BLaER1 treated with 17β-estradiol and CSF1 and Interleukin-3, amounts not matched to agents 10 nM and 100 nM (cell line): ENCODE measurements at regions not wholly inside any gene's neighbourhood (a gene's known extent, or its start where the extent isn't known, plus 50 kb on each side); places are given as distances from the start of the nearest gene placed in this dataset.

Source experiments
- H3K27ac ChIP-seq, 11 experiments: shearing (Covaris generic); formaldehyde crosslinking; 2 replicates each; pipeline ENCODE4 v1.8.1; 2022
- H3K27me3 ChIP-seq, 11 experiments: shearing (Covaris generic); formaldehyde crosslinking; 2 replicates each; pipeline ENCODE4 v1.8.1; 2022
- H3K36me3 ChIP-seq, 11 experiments: shearing (Covaris generic); formaldehyde crosslinking; 2 replicates each; pipeline ENCODE4 v1.8.1; 2022
- H3K4me1 ChIP-seq, 10 experiments: shearing (Covaris generic); formaldehyde crosslinking; 2 replicates each; pipeline ENCODE4 v1.8.1; 2022
- H3K4me2 ChIP-seq, 11 experiments: shearing (Covaris generic); formaldehyde crosslinking; 2 replicates each; pipeline ENCODE4 v1.8.1; 2022
- H3K4me3 ChIP-seq, 10 experiments: shearing (Covaris generic); formaldehyde crosslinking; 2 replicates each; pipeline ENCODE4 v1.8.1; 2022
- H3K9ac ChIP-seq, 11 experiments: shearing (Covaris generic); formaldehyde crosslinking; 2 replicates each; pipeline ENCODE4 v1.8.1; 2022
- H3K9me3 ChIP-seq, 11 experiments: shearing (Covaris generic); formaldehyde crosslinking; replicated peaks in 1 of 11; 2 replicates each; pipeline ENCODE4 v1.8.1; 2022
- H4K20me1 ChIP-seq, 11 experiments: shearing (Covaris generic); formaldehyde crosslinking; 2 replicates each; pipeline ENCODE4 v1.8.1; 2022
- Cebpa-rat ChIP-seq, 11 experiments: shearing (Covaris generic); IDR thresholded peaks; 2 replicates each; pipeline ENCODE4 v1.8.1; 2022

DNA sequence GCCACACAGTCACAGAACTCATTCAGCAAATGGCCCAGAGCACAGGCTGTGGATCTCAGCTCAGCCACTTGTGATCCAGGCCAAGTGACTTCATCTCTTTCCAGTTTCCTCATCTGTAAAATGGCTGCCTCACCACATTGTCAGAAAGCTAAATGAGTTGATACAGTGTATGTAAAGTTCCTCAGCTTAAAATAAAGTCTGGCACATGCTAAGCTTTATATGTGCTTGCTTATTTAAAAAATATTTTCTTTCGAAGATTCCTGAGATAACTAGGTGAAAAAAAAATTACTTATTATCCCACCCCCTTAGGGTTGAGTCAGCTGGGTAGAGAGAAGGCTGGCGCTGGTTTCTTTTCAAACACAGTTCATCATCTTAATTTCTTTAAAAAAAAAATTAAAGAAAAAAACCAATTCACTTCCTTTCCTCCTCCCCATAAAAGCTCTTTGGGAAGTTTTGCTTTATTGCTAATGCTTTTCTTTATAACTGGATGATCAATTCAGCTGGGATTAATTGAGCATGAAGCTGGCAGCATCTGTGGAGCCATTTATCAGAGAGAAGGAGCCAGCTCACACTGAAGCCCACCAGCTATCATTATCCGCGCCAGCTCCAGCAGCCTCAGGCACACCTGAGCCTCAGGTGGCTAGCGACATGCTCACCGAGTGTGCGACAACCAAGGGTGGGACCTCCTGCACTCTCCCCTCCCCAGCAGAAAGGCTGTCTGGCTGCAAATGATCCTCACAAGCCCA, 354.9 kb downstream of the FOXO1 start:
- Histone ChIP-seq H3K27ac (no peak overlapping the region), H3K36me3 (peaks cover 0 to 5% (median 0%) of the 10 kb centered on the region in 11 experiments; a peak in 2 of 22 replicates), H3K9ac (no peak overlapping the region), H4K20me1 (no peaks in the 10 kb centered on the region), H3K4me1 (peaks cover 0 to 10% (median 7%) of the 10 kb centered on the region in 10 experiments; a peak in 11 of 20 replicates), H3K9me3 (peaks cover 14 to 21% (median 16%) of the 10 kb centered on the region in 11 experiments), H3K4me3 (no peak overlapping the region), H3K27me3 (no peaks in the 10 kb centered on the region), H3K4me2 (no peak overlapping the region)
- no peak for TF ChIP-seq Cebpa-rat (IDR thresholded peaks at IDR 0.05)

DNA sequence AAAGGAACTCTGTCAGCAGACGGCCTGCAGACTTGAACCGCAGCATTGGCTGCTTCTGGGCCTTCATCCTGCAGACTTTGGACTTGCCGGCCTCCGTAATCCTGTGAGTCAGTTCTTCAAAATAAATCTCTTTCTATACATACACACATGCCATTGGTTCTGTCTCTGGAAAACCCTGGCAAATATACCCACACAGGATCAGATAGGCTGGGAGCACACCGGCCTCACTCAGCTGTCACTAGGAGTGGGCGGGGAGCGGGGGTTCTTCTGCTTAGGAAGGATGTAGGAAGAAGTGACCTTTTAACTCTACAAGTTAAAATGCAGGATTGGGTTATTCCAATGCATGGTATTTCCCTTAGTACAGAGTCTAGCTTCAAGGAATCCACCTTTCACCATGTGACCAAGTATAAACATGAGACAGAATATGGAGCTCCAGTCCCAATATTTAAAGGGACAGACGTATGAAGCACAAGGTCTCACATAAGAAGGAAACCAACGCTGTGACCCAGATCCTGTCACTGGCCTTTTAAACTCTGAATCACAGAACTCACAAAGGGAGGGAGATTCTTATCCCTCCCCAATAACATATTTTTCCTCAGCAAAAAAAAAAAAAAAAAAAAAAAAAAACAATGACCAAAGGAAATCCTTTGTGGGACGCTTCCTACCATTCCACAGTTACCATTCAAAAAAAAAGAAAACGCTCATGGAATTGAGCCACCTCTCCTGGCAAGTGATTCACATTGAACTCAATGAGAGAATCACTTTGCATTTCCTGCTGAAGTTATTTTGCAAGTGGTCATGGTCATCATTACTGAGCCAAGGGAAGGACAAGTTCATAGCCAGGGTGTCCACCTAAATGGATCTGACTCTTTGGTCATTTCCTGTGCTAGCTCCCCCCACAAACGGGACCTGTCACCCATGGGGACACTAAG, 352.9 kb downstream of the FOXO1 start:
- peaks cover 0 to 3% (median 0%) of the 10 kb centered on the region in 11 experiments; a peak in 1 of 22 replicates for H3K9me3 ChIP-seq
- H3K4me2 ChIP-seq: no peak overlapping the region
- peaks cover 0 to 16% (median 7%) of the 10 kb centered on the region in 10 experiments; a peak in 12 of 20 replicates for H3K4me1 ChIP-seq
- H3K27me3 ChIP-seq: no peaks in the 10 kb centered on the region
- TF ChIP-seq Cebpa-rat (IDR thresholded peaks at IDR 0.05): no peak
- no peaks in the 10 kb centered on the region for H4K20me1 ChIP-seq
- no peak overlapping the region for H3K4me3 ChIP-seq
- no peaks in the 10 kb centered on the region for H3K36me3 ChIP-seq
- no peak overlapping the region for H3K27ac ChIP-seq
- no peak overlapping the region for H3K9ac ChIP-seq

DNA sequence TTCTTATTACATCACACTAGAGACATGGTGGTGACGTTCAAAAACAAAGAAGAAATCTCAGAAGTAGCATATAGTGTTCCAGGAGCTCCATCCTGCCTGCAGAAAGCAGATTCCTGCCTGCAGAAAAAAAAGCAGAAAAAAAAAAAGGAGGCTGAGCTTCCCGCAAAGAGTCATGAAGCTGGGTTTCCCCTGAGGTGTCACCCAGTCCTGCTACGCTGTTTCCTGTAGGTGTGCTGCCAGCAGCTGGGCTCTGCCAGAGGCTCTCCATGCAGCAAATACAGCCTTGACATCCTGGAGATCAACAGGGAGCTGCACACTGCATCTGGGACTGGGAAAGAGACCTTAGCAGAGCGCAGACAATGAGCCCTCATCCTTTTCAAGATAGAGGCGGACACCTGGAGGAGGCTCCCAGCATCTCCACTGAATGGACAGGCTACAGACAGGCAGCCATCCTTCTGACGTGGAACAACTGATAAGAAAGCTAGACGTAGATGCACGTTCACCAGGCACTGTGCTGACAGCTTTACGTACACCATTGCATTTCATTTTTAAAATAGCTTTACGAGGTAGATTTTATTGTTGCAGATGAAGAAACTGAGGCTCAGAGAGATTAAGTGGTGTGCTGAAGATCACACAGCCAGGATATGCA, 350.9 kb downstream of the FOXO1 start:
- Histone ChIP-seq H3K36me3 (no peaks in the 10 kb centered on the region), H3K9ac (no peak overlapping the region), H3K4me1 (peaks cover 0 to 16% (median 7%) of the 10 kb centered on the region in 10 experiments; a peak in 12 of 20 replicates), H3K27ac (no peak overlapping the region), H3K9me3 (no peaks in the 10 kb centered on the region; a peak in 1 of 22 replicates), H3K4me3 (no peak overlapping the region), H3K27me3 (no peaks in the 10 kb centered on the region), H4K20me1 (no peaks in the 10 kb centered on the region), H3K4me2 (peak overlapping the region in 8 of 11 experiments; percentile 7 to 49 (median 26); a peak in 13 of 22 replicates)
- TF ChIP-seq Cebpa-rat (IDR thresholded peaks at IDR 0.05): no peak

DNA sequence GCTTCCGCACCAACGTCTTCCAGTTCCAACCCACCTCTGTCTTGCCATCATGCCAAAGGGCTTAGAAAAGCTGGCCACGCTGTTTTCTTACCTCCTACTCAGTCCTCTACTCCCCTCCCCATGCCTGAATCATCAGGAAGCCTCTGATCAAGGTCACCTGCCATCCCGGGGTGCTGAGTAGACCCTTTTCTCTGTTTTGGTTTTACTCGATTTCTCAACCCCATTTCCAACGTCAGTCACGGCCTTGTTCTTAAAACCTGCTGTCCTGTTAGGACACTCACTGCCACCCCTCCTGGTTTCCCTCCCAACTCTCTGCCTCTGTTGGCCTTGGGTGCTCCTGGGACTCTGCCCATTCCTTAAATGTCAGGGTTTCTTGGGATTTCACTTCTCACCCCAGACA, 350.1 kb downstream of the FOXO1 start:
- Histone ChIP-seq H3K9me3 (no peaks in the 10 kb centered on the region; a peak in 1 of 22 replicates), H3K4me2 (no peak overlapping the region), H3K27ac (no peak overlapping the region), H3K4me3 (no peak overlapping the region), H3K36me3 (no peaks in the 10 kb centered on the region), H3K9ac (no peak overlapping the region), H3K27me3 (no peaks in the 10 kb centered on the region), H3K4me1 (peaks cover 0 to 16% (median 7%) of the 10 kb centered on the region in 10 experiments; a peak in 12 of 20 replicates), H4K20me1 (no peaks in the 10 kb centered on the region)
- no peak for TF ChIP-seq Cebpa-rat (IDR thresholded peaks at IDR 0.05)

DNA sequence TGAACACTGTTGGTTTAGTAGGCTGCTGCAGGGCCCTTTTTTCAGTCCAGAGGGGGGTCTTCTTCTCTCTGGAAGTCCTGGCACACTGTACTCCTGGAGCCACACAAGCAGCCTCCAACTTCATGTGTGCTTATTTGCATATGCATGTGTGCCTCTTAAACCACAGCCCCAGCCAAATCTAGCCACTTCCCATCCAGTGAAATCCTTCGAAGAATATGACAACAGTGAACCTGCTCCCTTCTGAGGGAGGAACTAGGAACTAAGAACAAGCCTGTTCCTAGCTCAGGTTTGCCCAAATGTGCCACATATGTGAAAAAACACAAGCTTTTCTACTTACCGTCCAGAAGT, 348.5 kb downstream of the FOXO1 start:
- H3K9ac ChIP-seq: no peak overlapping the region
- peaks cover 0 to 16% (median 7%) of the 10 kb centered on the region in 10 experiments; a peak in 12 of 20 replicates for H3K4me1 ChIP-seq
- no peak overlapping the region for H3K27ac ChIP-seq
- H3K27me3 ChIP-seq: no peaks in the 10 kb centered on the region
- H3K9me3 ChIP-seq: peaks cover 3 to 15% (median 9%) of the 10 kb centered on the region in 11 experiments; a peak in 20 of 22 replicates
- no peaks in the 10 kb centered on the region for H3K36me3 ChIP-seq
- no peaks in the 10 kb centered on the region for H4K20me1 ChIP-seq
- no peak overlapping the region for H3K4me3 ChIP-seq
- no peak for TF ChIP-seq Cebpa-rat (IDR thresholded peaks at IDR 0.05)
- H3K4me2 ChIP-seq: peak overlapping the region in 2 of 11 experiments; percentile 0 to 23; a peak in 2 of 22 replicates

DNA sequence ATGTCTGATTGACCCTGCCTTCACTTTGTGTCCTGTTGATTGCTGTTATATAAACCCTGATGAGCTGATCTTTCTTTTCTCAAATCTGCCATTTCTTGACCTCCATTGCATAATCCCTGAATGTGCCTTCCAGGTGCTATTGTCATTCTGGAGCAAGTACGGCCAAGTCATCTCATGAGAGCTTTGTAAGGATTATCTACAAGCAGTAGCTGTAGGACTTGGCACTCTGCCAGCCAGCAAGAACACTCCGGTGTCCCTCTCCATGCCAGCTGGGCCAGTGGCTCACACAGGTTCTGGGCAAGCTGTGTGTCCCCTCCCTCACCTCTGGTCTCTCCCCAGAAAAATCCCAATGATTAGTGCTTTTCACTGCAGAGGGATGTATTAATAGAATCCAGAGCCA, 348.1 kb downstream of the FOXO1 start:
- Histone ChIP-seq H3K4me3 (no peak overlapping the region), H4K20me1 (no peaks in the 10 kb centered on the region), H3K27ac (no peak overlapping the region), H3K9ac (no peak overlapping the region), H3K27me3 (no peaks in the 10 kb centered on the region), H3K4me1 (peaks cover 0 to 16% (median 7%) of the 10 kb centered on the region in 10 experiments; a peak in 12 of 20 replicates), H3K4me2 (peak overlapping the region in 2 of 11 experiments; percentile 0 to 23; a peak in 2 of 22 replicates), H3K9me3 (peaks cover 6 to 19% (median 13%) of the 10 kb centered on the region in 11 experiments), H3K36me3 (no peaks in the 10 kb centered on the region)
- no peak for TF ChIP-seq Cebpa-rat (IDR thresholded peaks at IDR 0.05)

DNA sequence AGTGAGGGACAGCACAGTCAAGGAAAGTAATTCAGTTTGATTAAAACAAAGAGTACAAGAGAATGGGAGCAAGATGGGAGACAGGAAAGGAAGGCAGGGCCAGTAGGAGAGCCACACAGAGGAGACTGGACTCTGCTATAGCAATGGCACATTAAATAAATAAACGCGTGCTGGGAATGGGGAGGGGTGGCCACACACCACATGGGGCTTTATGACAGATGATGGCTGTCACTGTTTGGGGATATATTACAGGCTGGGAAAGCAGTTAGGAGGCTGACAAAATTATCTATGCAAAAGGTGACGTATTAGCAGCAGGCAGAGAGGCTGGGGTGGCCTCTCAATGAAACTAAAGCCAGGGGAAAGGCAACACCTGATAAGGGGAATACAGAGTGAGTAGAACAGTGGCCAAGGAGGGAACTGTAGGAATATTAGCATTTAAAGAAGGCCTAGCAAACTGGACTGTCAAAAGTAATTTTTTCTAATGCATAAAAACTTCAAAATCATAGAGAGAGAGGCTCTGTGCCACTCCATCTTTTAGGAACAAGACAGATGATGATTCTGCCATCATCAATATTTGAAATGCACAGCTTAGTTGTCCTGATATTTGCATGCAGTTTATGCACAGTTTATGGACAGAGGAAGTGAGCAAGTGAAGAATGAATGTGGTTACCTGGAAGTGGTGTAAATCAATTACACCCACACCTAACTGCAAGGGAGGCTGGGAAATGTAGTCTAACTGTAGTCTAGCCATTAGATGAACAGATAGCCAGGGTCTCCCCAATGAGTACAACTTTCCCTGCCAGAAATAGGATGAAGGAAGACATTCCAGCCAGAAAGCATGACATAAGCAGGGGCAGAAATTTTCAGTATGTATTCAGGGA, 346.5 kb downstream of the FOXO1 start:
- Histone ChIP-seq H3K27ac (no peak overlapping the region), H3K9ac (no peak overlapping the region), H3K4me1 (peaks cover 0 to 13% (median 7%) of the 10 kb centered on the region in 10 experiments; a peak in 12 of 20 replicates), H4K20me1 (no peaks in the 10 kb centered on the region), H3K36me3 (no peaks in the 10 kb centered on the region), H3K4me2 (no peak overlapping the region), H3K9me3 (peaks cover 21 to 35% (median 28%) of the 10 kb centered on the region in 11 experiments), H3K27me3 (no peaks in the 10 kb centered on the region), H3K4me3 (no peak overlapping the region)
- no peak for TF ChIP-seq Cebpa-rat (IDR thresholded peaks at IDR 0.05)

DNA sequence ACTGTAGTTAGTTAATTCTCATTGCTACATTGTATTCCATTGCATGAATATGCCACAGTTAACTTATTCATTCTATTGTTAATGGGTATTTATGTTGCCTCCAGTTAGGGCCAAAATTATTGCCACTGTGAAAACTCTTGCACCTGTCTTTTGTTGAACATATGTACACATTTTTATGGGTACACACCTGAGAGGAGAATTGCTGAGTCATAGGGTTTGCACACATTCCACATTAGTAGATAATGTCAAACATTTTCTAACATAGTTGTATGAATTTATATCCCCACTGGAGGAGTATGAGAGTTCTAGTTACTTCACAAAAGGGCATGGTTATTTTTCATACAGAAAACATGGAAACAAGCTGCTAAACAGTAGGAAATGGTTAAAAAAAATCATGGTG, 338.4 kb downstream of the FOXO1 start:
- TF ChIP-seq Cebpa-rat (IDR thresholded peaks at IDR 0.05): no peak
- no peaks in the 10 kb centered on the region for H3K27me3 ChIP-seq
- no peak overlapping the region for H3K27ac ChIP-seq
- H3K9ac ChIP-seq: no peak overlapping the region
- no peak overlapping the region for H3K4me2 ChIP-seq
- H3K36me3 ChIP-seq: no peaks in the 10 kb centered on the region
- peaks cover 0 to 35% (median 17%) of the 10 kb centered on the region in 10 experiments; a peak in 16 of 20 replicates for H3K4me1 ChIP-seq
- peaks cover 17 to 64% (median 38%) of the 10 kb centered on the region in 11 experiments for H3K9me3 ChIP-seq
- H4K20me1 ChIP-seq: no peaks in the 10 kb centered on the region
- H3K4me3 ChIP-seq: no peak overlapping the region
